HFF-Myc (cell line): ENCODE measurements at regions not wholly inside any gene's neighbourhood (a gene's known extent, or its start where the extent isn't known, plus 50 kb on each side); places are given as distances from the start of the nearest gene placed in this dataset.

Source experiments
- DNase-seq: peaks from one replicate; pipeline ENCODE4 v3.0.0-alpha.2; 2011; ENCODE audit warnings: low read depth; ENCODE audit errors: extremely low read depth
- H3K4me3 ChIP-seq: replicated peaks from 2 replicates; pipeline ENCODE4 v1.5.1; 2011; ENCODE audit warnings: low read depth, mild to moderate bottlenecking, control low read depth, low read length
- TF ChIP-seq, protein P1 (sequence below): IDR thresholded peaks from 2 replicates; pipeline ENCODE4 v1.5.1; 2012; ENCODE audit warnings: mild to moderate bottlenecking, low read depth, low read length, control low read depth; ENCODE audit errors: missing control alignments

DNA sequence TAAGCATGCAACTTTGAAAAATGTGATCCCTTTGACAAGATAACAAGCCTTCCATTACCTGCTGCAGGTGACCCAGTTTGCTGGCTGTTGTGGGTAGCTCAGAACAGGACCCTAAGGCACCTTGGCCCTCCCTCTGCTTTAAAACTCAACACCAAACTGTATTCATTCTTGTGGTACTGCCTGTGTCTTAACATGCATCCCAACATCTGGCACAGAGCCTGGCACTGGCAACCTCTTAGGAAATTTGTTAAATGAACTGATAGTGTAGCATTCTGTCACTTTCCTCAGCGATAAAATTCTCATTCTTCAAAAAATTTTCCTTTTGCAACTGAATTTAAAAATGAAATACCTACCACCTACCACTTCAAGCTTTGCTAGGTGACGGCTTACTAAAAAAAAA is 287.3 kb upstream of the ADAMTS9 start:
- no peak for DNase-seq
- H3K4me3 ChIP-seq = no peak overlapping the region
- TF ChIP-seq, protein P1, sequence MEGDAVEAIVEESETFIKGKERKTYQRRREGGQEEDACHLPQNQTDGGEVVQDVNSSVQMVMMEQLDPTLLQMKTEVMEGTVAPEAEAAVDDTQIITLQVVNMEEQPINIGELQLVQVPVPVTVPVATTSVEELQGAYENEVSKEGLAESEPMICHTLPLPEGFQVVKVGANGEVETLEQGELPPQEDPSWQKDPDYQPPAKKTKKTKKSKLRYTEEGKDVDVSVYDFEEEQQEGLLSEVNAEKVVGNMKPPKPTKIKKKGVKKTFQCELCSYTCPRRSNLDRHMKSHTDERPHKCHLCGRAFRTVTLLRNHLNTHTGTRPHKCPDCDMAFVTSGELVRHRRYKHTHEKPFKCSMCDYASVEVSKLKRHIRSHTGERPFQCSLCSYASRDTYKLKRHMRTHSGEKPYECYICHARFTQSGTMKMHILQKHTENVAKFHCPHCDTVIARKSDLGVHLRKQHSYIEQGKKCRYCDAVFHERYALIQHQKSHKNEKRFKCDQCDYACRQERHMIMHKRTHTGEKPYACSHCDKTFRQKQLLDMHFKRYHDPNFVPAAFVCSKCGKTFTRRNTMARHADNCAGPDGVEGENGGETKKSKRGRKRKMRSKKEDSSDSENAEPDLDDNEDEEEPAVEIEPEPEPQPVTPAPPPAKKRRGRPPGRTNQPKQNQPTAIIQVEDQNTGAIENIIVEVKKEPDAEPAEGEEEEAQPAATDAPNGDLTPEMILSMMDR = no peak

DNA sequence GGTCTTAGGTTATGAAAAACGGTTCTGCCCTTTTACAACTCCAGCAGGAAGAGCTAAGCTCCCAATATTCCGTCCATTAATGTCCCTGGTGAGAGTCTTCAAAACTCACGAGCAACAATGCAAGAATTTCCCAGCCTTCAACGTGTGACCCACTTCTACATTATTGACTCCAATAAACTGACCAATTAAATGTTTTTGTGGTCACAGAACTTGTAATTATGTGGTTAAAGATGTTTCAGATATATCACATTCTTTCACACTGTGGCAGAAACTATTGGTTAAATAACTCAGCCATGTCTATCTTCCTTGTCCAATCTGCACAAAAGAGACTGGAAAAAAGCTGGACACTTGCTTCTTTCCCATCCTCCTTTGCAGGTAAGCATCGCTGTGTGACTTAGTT is 286.6 kb upstream of the ADAMTS9 start:
- H3K4me3 ChIP-seq = no peak overlapping the region
- DNase-seq = no peak
- TF ChIP-seq, protein P1 = no peak

DNA sequence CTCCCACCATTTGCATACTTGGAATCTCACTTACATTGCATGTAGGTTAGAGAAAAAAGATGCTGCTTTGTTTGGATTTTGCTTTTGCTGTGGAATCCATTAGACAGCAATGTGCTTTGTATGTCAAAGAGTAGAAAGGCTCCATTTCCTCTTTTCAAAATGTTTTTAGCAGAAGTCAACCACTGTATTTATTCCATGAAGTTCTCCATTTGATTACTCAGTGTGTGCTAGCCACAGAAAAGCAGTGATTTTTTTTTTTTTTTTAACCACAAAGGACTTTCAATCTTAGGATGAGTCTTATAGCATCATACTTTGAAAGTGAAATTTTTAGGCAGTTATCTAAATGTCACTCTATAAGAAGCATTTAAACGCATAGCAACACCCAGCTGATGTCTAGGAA is 285.0 kb upstream of the ADAMTS9 start:
- TF ChIP-seq, protein P1 = no peak
- DNase-seq = no peak
- H3K4me3 ChIP-seq = no peak overlapping the region

DNA sequence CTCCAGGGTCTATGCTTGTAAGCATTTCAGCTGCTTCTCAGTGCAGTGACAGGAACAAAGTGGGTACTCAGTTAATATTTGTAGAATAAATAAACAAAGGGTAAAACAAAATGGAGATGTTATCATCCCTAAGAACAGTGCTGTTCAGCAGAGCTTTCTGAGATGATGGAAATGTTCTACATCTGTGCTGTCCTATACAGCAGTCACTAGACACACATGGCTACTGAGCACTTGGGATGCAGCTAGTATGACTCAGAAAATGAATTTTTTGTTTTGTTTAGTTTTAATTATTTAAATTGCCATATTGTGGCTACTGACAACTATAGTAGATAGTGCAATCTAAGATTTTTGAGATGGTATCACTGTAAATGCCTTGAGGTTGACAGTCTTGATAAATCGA is 283.8 kb upstream of the ADAMTS9 start:
- TF ChIP-seq, protein P1 = no peak

DNA sequence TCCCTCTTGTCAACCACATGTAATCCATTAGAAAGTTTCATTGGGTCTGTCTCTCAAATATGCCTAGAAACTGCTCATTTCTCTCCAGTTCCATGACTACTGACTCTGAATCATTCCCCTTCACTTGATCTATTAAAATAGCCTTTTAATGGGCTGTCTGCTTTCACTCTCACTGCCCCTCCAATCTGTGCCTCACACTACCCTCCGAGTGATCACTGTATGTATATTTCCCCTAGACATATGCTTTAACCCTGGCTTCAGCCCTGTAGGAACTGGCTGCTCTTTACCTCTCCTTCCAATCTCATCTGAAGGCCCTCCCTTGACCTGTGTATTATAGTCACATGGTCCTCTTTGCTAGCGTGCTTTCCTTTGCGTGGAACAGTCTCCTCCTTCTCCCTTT is 282.8 kb upstream of the ADAMTS9 start:
- TF ChIP-seq, protein P1 = no peak
- DNase-seq = no peak
- no peak overlapping the region for H3K4me3 ChIP-seq

More for the DNA sequence above, 283.8 kb upstream of the ADAMTS9 start:
- H3K4me3 ChIP-seq = no peak overlapping the region
- no peak for DNase-seq

DNA sequence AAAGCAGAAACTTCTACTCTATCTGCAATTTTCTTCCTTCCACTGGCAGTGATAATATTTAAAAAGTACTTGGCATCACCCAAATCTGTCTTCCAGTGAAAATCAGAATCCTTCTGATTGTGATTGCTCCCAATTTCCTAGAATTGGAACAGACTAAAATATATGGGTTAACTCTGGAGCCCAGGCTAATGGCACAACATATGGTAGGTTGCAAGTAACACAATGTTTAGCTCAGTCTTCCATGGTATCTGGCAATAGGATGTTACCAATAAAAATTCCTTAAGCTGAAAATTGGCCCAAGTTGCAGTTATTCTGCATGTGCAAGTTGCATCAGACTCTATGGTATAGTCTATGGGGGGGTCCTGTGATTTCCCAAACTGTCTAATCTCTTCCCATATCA is 273.5 kb upstream of the ADAMTS9 start:
- H3K4me3 ChIP-seq = no peak overlapping the region
- DNase-seq = no peak
- TF ChIP-seq, protein P1 = no peak

DNA sequence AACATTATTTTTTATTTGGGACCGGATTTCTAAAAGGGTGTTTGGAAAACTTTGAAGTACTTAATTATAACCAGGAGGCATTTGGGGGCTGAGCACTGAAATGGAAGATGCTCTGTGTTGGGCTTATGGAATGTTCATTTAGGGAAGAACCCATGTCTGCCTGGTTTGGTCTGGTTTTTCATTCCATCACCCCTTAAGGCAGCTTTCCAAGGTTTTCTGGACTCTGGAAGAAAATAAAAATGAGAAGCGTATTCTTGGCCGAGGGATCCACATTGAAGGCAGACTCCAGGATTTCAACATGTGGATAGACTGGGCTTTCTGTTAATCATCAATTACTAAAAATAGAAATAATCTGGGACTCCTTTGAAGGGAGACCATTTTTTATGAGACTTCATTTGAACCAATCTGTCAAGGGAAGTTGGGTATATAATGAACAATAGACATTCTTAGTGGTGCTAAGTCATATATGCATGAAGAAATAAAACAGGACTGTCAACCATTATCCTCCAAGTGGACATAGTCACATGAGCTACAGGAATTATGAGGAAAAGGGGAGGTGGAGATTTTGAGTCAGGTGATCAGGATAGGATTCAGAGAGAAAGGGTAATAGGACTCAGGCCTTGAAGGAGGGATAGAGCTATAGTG is 270.5 kb upstream of the ADAMTS9 start:
- no peak overlapping the region for H3K4me3 ChIP-seq
- TF ChIP-seq, protein P1 = no peak
- DNase-seq = no peak
